ENCODE measurements at regions not wholly inside any gene's neighbourhood (a gene's known extent, or its start where the extent isn't known, plus 50 kb on each side); places are given as distances from the start of the nearest gene placed in this dataset.

- CTCF ChIA-PET, result no interaction called here
- intact Hi-C loops (cut with micrococcal nuclease; ENCODE audit: unreplicated experiment), result no loop called here
- ATAC-seq, result no peak
Observed at GRCh38 chr2:76080154-76080553, 369.4 kb upstream of the GCFC2 start.

GRCh38 chr2:76075126-76075525, 364.4 kb upstream of the GCFC2 start:
- intact Hi-C loops (cut with micrococcal nuclease; ENCODE audit: unreplicated experiment), result no loop called here
- Histone ChIP-seq H3K4me3 (ENCODE audit: low read depth in 2 of 2, low read length in 2 of 2) (no peak overlapping the region), H3K27me3 (ENCODE audit: control insufficient read depth, insufficient read depth, low read length) (no peaks in the 10 kb centered on the region), H3K36me3 (ENCODE audit: control insufficient read depth, insufficient read depth, low read length) (no peaks in the 10 kb centered on the region), H3K4me1 (ENCODE audit: control insufficient read depth, insufficient read depth, low read length) (no peaks in the 10 kb centered on the region), H3K27ac (ENCODE audit: low read length) (no peak overlapping the region), H3K9me3 (ENCODE audit: control insufficient read depth, insufficient read depth, low read depth, low read length) (no peaks in the 10 kb centered on the region)
- ChIA-PET CTCF (no interaction called here), POLR2A (no interaction called here)
- in situ Hi-C loops (cut with HindIII; ENCODE audit: low pct_unique_long_range_greater_than_20kb, low sequenced_read_pairs), result no loop called here
- no peak for DNase-seq (ENCODE audit: low read depth, low spot score)
- BruUV-seq (replicated peaks), result no TSS peak
- no peak for TF ChIP-seq REST (IDR thresholded peaks at IDR 0.05; ENCODE audit: insufficient read depth in 1 of 2, low read depth in 2 of 2, low read length in 1 of 2)
- TF ChIP-seq CTCF (IDR thresholded peaks at IDR 0.05), result no peak
- no peak for TF ChIP-seq TCF7L2 (IDR thresholded peaks at IDR 0.05; ENCODE audit: low read depth, low read length)
- no peak for TF ChIP-seq SIN3A (IDR thresholded peaks at IDR 0.05; ENCODE audit: borderline replicate concordance, insufficient read depth, low read depth, low read length)
- TF ChIP-seq POLR2AphosphoS5 (IDR thresholded peaks at IDR 0.05; ENCODE audit: low read depth, low read length), result no peak
- ATAC-seq, result no peak

More at GRCh38 chr2:76080154-76080553, 369.4 kb upstream of the GCFC2 start:
- no peak for DNase-seq (ENCODE audit: low read depth, low spot score)
- BruUV-seq (replicated peaks), result no TSS peak
- H3K9me3 ChIP-seq (ENCODE audit: control insufficient read depth, insufficient read depth, low read depth, low read length), result no peaks in the 10 kb centered on the region
- no peaks in the 10 kb centered on the region for H3K27me3 ChIP-seq (ENCODE audit: control insufficient read depth, insufficient read depth, low read length)
- POLR2A ChIA-PET, result no interaction called here
- no peak overlapping the region for H3K4me3 ChIP-seq (ENCODE audit: low read depth in 2 of 2, low read length in 2 of 2)
- in situ Hi-C loops (cut with HindIII; ENCODE audit: low pct_unique_long_range_greater_than_20kb, low sequenced_read_pairs), result no loop called here
- no peak overlapping the region for H3K27ac ChIP-seq (ENCODE audit: low read length)
- H3K4me1 ChIP-seq (ENCODE audit: control insufficient read depth, insufficient read depth, low read length), result no peaks in the 10 kb centered on the region
- H3K36me3 ChIP-seq (ENCODE audit: control insufficient read depth, insufficient read depth, low read length), result no peaks in the 10 kb centered on the region
- TF ChIP-seq SIN3A (IDR thresholded peaks at IDR 0.05; ENCODE audit: borderline replicate concordance, insufficient read depth, low read depth, low read length) (no peak), TCF7L2 (IDR thresholded peaks at IDR 0.05; ENCODE audit: low read depth, low read length) (no peak), CTCF (IDR thresholded peaks at IDR 0.05) (no peak), REST (IDR thresholded peaks at IDR 0.05; ENCODE audit: insufficient read depth in 1 of 2, low read depth in 2 of 2, low read length in 1 of 2) (no peak), POLR2AphosphoS5 (IDR thresholded peaks at IDR 0.05; ENCODE audit: low read depth, low read length) (no peak)

Measured in Panc1 (cell line).